Gastrocnemius medialis (tissue), 4 donors: ENCODE measurements at regions not wholly inside any gene's neighbourhood (a gene's known extent, or its start where the extent isn't known, plus 50 kb on each side); places are given as distances from the start of the nearest gene placed in this dataset.

Experiments
- CTCF ChIP-seq, 5 experiments: fragments of 450-650 bp in 3 of 5; fragments of 200-600 bp in 2 of 5; sonication (generic) in 2 of 5; IDR thresholded peaks in 4 of 5; conservative IDR thresholded peaks in 1 of 5; 1 replicate in 4 of 5; 2 replicates in 1 of 5; pipeline ENCODE4 v1.5.1; 2016 to 2019; ENCODE audit warnings: antibody characterized with exemption in 5 of 5, mild to moderate bottlenecking in 3 of 5, moderate library complexity in 3 of 5
- POLR2A ChIP-seq, 2 donors: fragments of 450-650 bp; IDR thresholded peaks; one replicate each; pipeline ENCODE4 v1.6.1; 2017; ENCODE audit warnings: antibody characterized with exemption in 2 of 2, mild to moderate bottlenecking in 2 of 2, moderate library complexity in 2 of 2

DNA sequence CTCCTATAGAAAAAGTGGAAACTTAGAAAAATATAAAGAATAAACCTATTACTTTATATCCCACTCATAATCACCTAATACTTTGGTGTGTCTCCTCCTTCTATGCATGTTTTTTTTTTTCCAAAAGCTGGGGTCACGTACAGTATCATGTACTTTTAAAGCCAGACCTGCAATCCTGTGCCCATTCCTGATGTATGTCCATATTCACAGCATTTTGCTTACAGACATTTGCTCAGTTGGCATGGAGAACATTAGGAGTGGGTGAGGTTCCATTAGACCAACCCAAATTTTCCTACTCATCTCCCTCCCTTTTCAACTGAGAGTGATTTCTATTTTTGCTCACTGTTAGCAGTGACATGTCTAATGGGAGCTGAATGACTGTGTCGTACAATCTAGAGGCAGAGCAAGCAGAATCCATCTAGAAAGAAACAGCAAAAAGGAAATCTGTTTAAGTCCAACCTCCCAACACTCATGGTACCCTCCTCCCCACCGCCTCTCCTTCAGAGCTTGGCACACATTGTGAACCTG lies 195.6 kb upstream of the KLF3 start:
- TF ChIP-seq POLR2A (IDR thresholded peaks at IDR 0.05) (no peak), CTCF (IDR thresholded peaks at IDR 0.05 in 4 of 5, conservative IDR thresholded peaks at IDR 0.05 in 1 of 5) (no peak)
